IMR-90 (cell line): ENCODE measurements at regions not wholly inside any gene's neighbourhood (a gene's known extent, or its start where the extent isn't known, plus 50 kb on each side); places are given as distances from the start of the nearest gene placed in this dataset.

ENCODE experiments used
- CEBPB ChIP-seq: IDR thresholded peaks from 2 replicates; pipeline ENCODE4 v1.6.1; 2012; ENCODE audit warnings: low read depth, low read length, improper control_type of control experiment
- CHD1 ChIP-seq: IDR thresholded peaks from 2 replicates; pipeline ENCODE4 v1.6.1; 2012; ENCODE audit warnings: low read depth, low read length, improper control_type of control experiment
- ELK1 ChIP-seq: fragments of 150-350 bp; IDR thresholded peaks from 2 replicates; pipeline ENCODE4 v1.6.1; 2016; ENCODE audit warnings: low read depth, mild to moderate bottlenecking, low read length, moderate library complexity, borderline replicate concordance
- FOS ChIP-seq: fragments of 150-350 bp; IDR thresholded peaks from 2 replicates; pipeline ENCODE4 v1.6.1; 2016; ENCODE audit warnings: low read depth, low read length
- MAFK ChIP-seq: IDR thresholded peaks from 2 replicates; pipeline ENCODE4 v1.6.1; 2012; ENCODE audit warnings: low read depth, low read length, improper control_type of control experiment
- MXI1 ChIP-seq: IDR thresholded peaks from 2 replicates; pipeline ENCODE4 v1.6.1; 2012; ENCODE audit warnings: low read depth, mild to moderate bottlenecking, low read length, moderate library complexity, borderline replicate concordance
- POLR2A ChIP-seq: IDR thresholded peaks from 2 replicates; pipeline ENCODE4 v1.6.1; 2012; ENCODE audit warnings: mild to moderate bottlenecking, low read depth, low read length
- RAD21 ChIP-seq: IDR thresholded peaks from 2 replicates; pipeline ENCODE4 v1.6.1; 2012; ENCODE audit warnings: low read length, improper control_type of control experiment
- RFX5 ChIP-seq: IDR thresholded peaks from 2 replicates; pipeline ENCODE4 v1.8.0; 2012; ENCODE audit warnings: low read depth, mild to moderate bottlenecking, low read length, moderate library complexity
- SMC3 ChIP-seq: fragments of 150-350 bp; IDR thresholded peaks from 2 replicates; pipeline ENCODE4 v1.6.1; 2016; ENCODE audit warnings: low read depth, mild to moderate bottlenecking, antibody characterized with exemption, low read length, moderate library complexity
- TF ChIP-seq, protein P1 (sequence below): conservative IDR thresholded peaks from 2 replicates; pipeline ENCODE4 v1.5.1; 2012; ENCODE audit warnings: mild to moderate bottlenecking, low read depth, low read length, improper control_type of control experiment

DNA sequence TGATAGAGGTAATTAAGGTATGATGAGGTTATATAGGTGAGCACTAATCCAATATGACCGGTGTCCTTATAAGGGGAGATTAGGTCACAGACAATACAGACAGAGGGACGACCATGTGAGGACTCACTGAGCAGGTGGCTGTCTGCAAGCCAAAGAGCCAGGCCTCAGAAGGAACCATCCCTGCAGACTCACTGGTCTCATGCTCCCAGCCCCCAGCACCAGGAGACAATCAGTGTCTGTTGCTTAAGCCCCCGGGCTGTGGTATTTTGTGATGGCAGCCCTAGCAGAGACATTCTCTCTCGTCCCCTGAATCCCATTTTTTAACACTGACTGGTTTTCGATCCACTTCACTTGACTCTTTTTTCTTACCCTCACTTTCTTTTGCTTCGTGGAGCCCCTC lies 51.9 kb upstream of the PABPC3 start:
- TF ChIP-seq SMC3 = no peak
- TF ChIP-seq, protein P1, sequence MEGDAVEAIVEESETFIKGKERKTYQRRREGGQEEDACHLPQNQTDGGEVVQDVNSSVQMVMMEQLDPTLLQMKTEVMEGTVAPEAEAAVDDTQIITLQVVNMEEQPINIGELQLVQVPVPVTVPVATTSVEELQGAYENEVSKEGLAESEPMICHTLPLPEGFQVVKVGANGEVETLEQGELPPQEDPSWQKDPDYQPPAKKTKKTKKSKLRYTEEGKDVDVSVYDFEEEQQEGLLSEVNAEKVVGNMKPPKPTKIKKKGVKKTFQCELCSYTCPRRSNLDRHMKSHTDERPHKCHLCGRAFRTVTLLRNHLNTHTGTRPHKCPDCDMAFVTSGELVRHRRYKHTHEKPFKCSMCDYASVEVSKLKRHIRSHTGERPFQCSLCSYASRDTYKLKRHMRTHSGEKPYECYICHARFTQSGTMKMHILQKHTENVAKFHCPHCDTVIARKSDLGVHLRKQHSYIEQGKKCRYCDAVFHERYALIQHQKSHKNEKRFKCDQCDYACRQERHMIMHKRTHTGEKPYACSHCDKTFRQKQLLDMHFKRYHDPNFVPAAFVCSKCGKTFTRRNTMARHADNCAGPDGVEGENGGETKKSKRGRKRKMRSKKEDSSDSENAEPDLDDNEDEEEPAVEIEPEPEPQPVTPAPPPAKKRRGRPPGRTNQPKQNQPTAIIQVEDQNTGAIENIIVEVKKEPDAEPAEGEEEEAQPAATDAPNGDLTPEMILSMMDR = no peak
- TF ChIP-seq MAFK = no peak
- TF ChIP-seq POLR2A = no peak
- no peak for TF ChIP-seq MXI1
- no peak for TF ChIP-seq CHD1
- TF ChIP-seq RFX5 = no peak
- no peak for TF ChIP-seq RAD21
- TF ChIP-seq CEBPB = no peak
- TF ChIP-seq FOS = no peak
- TF ChIP-seq ELK1 = no peak
